Astrocyte (in vitro differentiated cells and primary cell): ENCODE measurements at regions not wholly inside any gene's neighbourhood (a gene's known extent, or its start where the extent isn't known, plus 50 kb on each side); places are given as distances from the start of the nearest gene placed in this dataset.

Source experiments
- CTCF ChIP-seq: IDR thresholded peaks from 2 replicates; pipeline ENCODE4 v1.5.1; 2011; ENCODE audit warnings: low read depth, mild to moderate bottlenecking, inconsistent platforms, low read length, moderate library complexity; ENCODE audit not compliant: insufficient read depth
- EZH2 ChIP-seq: IDR thresholded peaks from 2 replicates; pipeline ENCODE4 v1.6.1; 2012; ENCODE audit warnings: mild to moderate bottlenecking, low read length, inconsistent platforms; ENCODE audit not compliant: insufficient read depth

- TF ChIP-seq CTCF (no peak), EZH2 (no peak)
Measured at GRCh38 chr20:48354903-48355302, 472.9 kb downstream of the PREX1 start.
